ENCODE measurements at regions not wholly inside any gene's neighbourhood (a gene's known extent, or its start where the extent isn't known, plus 50 kb on each side); places are given as distances from the start of the nearest gene placed in this dataset.

GRCh38 chr11:134801570-134801969 is 389.5 kb upstream of the B3GAT1 start:
- DNase-seq: no peak

GRCh38 chr11:134800826-134801225 is 388.8 kb upstream of the B3GAT1 start:
- no peak for DNase-seq

GRCh38 chr11:134800130-134800529 is 388.1 kb upstream of the B3GAT1 start:
- no peak for DNase-seq

GRCh38 chr11:134799386-134799785 is 387.3 kb upstream of the B3GAT1 start:
- DNase-seq: no peak

- DNase-seq: no peak
Measured at GRCh38 chr11:134797411-134798089, 385.5 kb upstream of the B3GAT1 start.

GRCh38 chr11:134795017-134795416 is 383.0 kb upstream of the B3GAT1 start:
- no peak for DNase-seq

- no peak for DNase-seq
Measured at GRCh38 chr11:134794192-134794591, 382.1 kb upstream of the B3GAT1 start.

- no peak for DNase-seq
Measured at GRCh38 chr11:134792677-134793076, 380.6 kb upstream of the B3GAT1 start.

- no peak for DNase-seq
Measured at GRCh38 chr11:134792044-134792443, 380.0 kb upstream of the B3GAT1 start.

- no peak for DNase-seq
Measured at GRCh38 chr11:134791102-134791501, 379.1 kb upstream of the B3GAT1 start.

- no peak for DNase-seq
Measured at GRCh38 chr11:134789104-134789503, 377.1 kb upstream of the B3GAT1 start.

- no peak for DNase-seq
Measured at GRCh38 chr11:134786636-134787035, 374.6 kb upstream of the B3GAT1 start.

GRCh38 chr11:134785660-134786284 is 373.7 kb upstream of the B3GAT1 start:
- no peak for DNase-seq

- DNase-seq: no peak
Measured at GRCh38 chr11:134785059-134785458, 373.0 kb upstream of the B3GAT1 start.

GRCh38 chr11:134784568-134784967 is 372.5 kb upstream of the B3GAT1 start:
- DNase-seq: no peak

- no peak for DNase-seq
Measured at GRCh38 chr11:134784046-134784445, 372.0 kb upstream of the B3GAT1 start.

- DNase-seq: no peak
Measured at GRCh38 chr11:134783234-134783633, 371.2 kb upstream of the B3GAT1 start.

- DNase-seq: peak; percentile 17 to 34
Measured at GRCh38 chr11:134781380-134781866, 369.4 kb upstream of the B3GAT1 start.

GRCh38 chr11:134780486-134781147 is 368.6 kb upstream of the B3GAT1 start:
- DNase-seq: no peak

- no peak for DNase-seq
Measured at GRCh38 chr11:134779179-134779578, 367.1 kb upstream of the B3GAT1 start.

- DNase-seq: no peak
Measured at GRCh38 chr11:134768463-134768862, 356.4 kb upstream of the B3GAT1 start.

GRCh38 chr11:134765565-134765964 is 353.5 kb upstream of the B3GAT1 start:
- no peak for DNase-seq

GRCh38 chr11:134764966-134765365 is 352.9 kb upstream of the B3GAT1 start:
- no peak for DNase-seq
